Fibroblast of pulmonary artery (primary cell): ENCODE measurements at regions not wholly inside any gene's neighbourhood (a gene's known extent, or its start where the extent isn't known, plus 50 kb on each side); places are given as distances from the start of the nearest gene placed in this dataset.
A peak's percentile ranks its signal among the peaks of the same experiment; 100 is the strongest.
"Not testable (repeated sequence)": the region's sequence is repeated elsewhere in the genome, so short reads cannot be mapped to it uniquely, and the experiment has no call there.

Source experiments
- DNase-seq: peaks from one replicate; pipeline ENCODE4 v3.0.0-alpha.2; 2010; ENCODE audit warnings: low read depth
- H3K4me3 ChIP-seq: replicated peaks from 2 replicates; pipeline ENCODE4 v1.5.1; 2011; ENCODE audit warnings: low read depth, mild to moderate bottlenecking, control low read depth, low read length, moderate library complexity
- TF ChIP-seq, protein P1 (sequence below): IDR thresholded peaks from 2 replicates; pipeline ENCODE4 v1.5.1; 2011; ENCODE audit warnings: mild to moderate bottlenecking, control low read depth, low read length, inconsistent platforms; ENCODE audit errors: missing control alignments

DNA sequence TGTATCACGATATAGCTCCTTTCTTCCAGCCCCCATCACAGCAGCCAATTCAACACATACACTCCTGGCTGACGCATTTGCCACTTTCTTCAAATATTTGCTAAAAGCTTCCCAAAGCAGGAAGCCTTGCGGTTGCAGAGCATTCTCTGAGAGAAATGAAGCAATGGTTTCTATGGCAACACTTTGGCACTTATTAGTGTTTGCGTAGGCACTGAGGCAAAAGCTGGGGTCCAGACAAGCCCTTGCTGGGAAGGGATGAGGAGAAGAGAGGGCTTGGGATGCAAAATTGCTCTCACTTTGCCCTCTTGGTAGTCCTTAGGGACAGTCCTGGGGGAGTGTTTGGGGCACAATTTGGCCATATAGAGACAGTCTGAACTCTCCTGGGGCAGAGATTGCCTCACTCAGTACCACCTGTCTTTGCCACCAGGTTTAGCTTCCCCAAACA is 55.0 kb upstream of the PAK3 start:
- TF ChIP-seq, protein P1, sequence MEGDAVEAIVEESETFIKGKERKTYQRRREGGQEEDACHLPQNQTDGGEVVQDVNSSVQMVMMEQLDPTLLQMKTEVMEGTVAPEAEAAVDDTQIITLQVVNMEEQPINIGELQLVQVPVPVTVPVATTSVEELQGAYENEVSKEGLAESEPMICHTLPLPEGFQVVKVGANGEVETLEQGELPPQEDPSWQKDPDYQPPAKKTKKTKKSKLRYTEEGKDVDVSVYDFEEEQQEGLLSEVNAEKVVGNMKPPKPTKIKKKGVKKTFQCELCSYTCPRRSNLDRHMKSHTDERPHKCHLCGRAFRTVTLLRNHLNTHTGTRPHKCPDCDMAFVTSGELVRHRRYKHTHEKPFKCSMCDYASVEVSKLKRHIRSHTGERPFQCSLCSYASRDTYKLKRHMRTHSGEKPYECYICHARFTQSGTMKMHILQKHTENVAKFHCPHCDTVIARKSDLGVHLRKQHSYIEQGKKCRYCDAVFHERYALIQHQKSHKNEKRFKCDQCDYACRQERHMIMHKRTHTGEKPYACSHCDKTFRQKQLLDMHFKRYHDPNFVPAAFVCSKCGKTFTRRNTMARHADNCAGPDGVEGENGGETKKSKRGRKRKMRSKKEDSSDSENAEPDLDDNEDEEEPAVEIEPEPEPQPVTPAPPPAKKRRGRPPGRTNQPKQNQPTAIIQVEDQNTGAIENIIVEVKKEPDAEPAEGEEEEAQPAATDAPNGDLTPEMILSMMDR: no peak
- H3K4me3 ChIP-seq: no peak overlapping the region
- peak; percentile 88 for DNase-seq

DNA sequence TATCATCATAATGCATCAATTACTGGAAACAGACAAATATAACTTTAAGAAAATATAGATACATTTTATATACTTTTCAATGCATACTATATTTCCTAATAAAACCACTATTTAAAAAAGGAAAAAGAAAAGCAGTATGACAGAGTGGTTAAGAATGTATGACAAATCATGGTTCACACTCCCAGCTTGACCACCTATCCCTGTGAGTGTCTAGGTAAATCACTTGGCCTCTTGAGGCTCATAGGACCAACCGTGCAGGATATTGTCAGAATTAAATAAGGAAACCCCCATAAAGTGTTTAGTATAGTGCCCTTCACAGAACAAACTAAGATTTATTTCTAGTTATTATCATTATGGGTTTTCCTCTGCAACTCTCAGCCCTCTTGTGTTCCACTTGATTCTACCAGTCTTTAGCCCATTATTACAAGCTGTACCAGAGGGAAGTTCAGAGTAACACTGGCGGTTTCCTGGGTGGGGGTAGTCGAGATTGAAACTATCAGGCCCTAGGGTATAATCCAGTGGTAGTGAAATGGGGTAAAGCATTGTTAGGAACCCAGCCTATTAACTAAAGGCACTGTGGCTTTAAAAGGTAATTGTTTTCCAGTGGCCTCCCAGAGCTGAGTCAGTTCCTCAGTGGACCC is 55.5 kb upstream of the PAK3 start:
- no peak overlapping the region for H3K4me3 ChIP-seq
- TF ChIP-seq, protein P1: no peak
- DNase-seq: peak; percentile 25

DNA sequence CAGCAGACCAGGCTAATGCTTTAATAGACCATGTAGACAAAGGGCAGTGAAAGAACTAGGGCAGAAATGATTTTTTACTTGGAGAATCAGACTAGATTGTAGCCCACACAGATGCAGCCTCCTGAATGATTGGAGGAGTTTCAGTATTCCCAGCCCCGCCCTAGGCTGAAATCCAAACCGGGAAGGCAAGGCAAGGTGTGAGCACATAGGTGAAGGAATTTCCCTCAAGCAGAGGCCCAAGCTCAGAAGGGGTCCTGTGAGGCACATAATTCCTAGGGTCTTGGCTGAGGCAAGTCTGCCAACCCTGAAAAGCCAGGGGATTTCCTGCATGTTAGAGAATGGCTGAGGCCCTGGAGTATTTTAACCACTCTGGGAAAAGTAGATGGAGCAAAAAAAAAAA is 56.4 kb upstream of the PAK3 start:
- TF ChIP-seq, protein P1: no peak
- no peak overlapping the region for H3K4me3 ChIP-seq
- no peak for DNase-seq

DNA sequence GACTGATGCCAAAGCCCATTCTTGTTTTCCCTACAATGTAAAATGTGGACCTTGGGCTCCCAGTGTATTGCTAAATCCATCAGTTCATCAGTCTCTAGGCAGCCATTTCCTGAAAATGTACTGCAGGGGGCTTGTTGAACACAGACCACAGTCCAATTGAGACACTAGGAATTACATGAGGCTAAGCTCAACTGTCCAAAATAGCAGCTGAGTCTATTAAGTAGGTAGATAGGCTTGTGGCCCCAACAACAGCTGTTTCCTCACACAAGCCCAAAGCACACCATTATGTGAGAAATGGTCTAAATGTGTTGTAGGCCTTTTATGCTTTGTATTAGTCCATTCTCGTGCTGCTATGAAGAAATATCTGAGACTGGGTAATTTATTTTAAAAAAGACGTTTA is 60.0 kb upstream of the PAK3 start:
- H3K4me3 ChIP-seq: no peak overlapping the region
- no peak for DNase-seq
- TF ChIP-seq, protein P1: no peak

DNA sequence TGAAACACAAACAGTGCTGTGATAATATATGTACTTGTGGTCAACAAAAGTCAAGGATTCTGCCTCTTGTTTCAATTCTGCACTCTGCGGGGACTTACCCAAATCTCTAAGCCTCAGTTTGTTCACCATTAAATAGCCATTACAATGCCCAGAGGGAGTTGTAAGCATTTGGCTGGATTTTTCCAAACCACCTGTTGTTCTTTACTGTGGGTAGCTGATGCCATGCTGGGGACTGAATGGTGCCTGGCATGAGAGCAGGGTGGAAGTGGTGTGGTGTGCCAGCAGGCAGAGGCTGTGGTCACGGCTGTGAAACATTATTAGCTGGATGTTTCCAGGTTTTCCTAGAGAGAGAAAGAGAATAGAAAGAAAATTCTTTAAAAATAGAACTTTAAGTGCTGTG is 60.7 kb upstream of the PAK3 start:
- no peak for DNase-seq
- no peak overlapping the region for H3K4me3 ChIP-seq
- TF ChIP-seq, protein P1: no peak

DNA sequence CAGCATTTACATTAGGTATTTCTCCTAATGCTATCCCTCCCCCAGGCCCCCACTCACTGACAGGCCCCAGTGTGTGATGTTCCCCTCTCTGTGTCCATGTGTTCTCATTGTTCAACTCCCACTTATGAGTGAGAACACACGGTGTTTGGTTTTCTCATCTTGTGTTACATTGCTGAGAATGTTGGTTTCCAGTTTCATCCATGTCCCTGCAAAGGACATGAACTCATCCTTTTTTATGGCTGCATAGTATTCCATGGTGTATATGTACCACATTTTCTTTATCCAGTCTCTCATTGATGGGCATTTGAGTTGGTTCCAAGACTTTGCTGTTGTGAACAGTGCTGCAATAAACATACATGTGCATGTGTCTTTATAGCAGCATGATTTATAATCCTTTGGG is 73.0 kb upstream of the PAK3 start:
- not testable (repeated sequence) for DNase-seq, H3K4me3 ChIP-seq

DNA sequence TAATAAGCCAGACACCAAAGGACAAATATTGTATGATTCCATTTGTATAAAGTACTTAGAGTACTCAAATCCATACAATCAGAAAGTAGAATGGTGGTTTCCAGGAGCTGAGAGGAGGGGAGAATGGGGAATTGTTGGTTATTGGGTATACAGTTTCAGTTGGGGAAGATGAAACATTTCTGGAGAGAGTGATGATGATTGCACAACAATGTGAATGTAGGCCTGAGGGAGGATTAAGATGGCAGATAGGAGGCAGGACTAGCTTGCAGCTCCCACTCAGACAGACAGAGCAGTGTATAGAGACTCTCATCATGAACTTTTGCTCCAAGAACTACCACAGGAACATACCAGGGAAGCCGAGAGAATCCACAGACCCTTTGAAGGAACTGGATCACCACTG is 75.7 kb upstream of the PAK3 start:
- DNase-seq: no peak
- TF ChIP-seq, protein P1: no peak
- no peak overlapping the region for H3K4me3 ChIP-seq
